GM10266 (cell line): ENCODE measurements at regions not wholly inside any gene's neighbourhood (a gene's known extent, or its start where the extent isn't known, plus 50 kb on each side); places are given as distances from the start of the nearest gene placed in this dataset.

Experiments
- DNase-seq: peaks from one replicate; pipeline ENCODE4 v3.0.0; 2012; ENCODE audit errors: extremely low spot score
- CTCF ChIP-seq: IDR thresholded peaks from 2 replicates; pipeline ENCODE4 v1.5.1; 2012; ENCODE audit warnings: mild to moderate bottlenecking, low read depth; ENCODE audit not compliant: control insufficient read depth, insufficient read depth; ENCODE audit errors: missing control alignments

GRCh38 chr10:111773950-111774349 lies 409.6 kb downstream of the GPAM start:
- TF ChIP-seq CTCF = no peak
- DNase-seq = no peak

GRCh38 chr10:111774486-111774885 lies 409.1 kb downstream of the GPAM start:
- no peak for DNase-seq
- TF ChIP-seq CTCF = no peak

GRCh38 chr10:111784436-111784835 lies 399.1 kb downstream of the GPAM start:
- no peak for DNase-seq
- TF ChIP-seq CTCF = no peak

- DNase-seq = no peak
- TF ChIP-seq CTCF = no peak
These were observed 398.6 kb downstream of the GPAM start for GRCh38 chr10:111784946-111785465.

- DNase-seq = no peak
- no peak for TF ChIP-seq CTCF
These were observed 397.6 kb downstream of the GPAM start for GRCh38 chr10:111785921-111786320.

GRCh38 chr10:111789821-111790220 lies 393.7 kb downstream of the GPAM start:
- DNase-seq = no peak
- no peak for TF ChIP-seq CTCF

- TF ChIP-seq CTCF = no peak
- DNase-seq = no peak
These were observed 381.7 kb downstream of the GPAM start for GRCh38 chr10:111801841-111802240.
